GM23338 (cell line): ENCODE measurements at regions not wholly inside any gene's neighbourhood (a gene's known extent, or its start where the extent isn't known, plus 50 kb on each side); places are given as distances from the start of the nearest gene placed in this dataset.

Experiments
- ATAC-seq: fragments of 200-7000 bp; cut with Tn5 transposase; 3 replicates; pipeline ENCODE4 v1.9.1; 2020
- DNase-seq: peaks from one replicate; pipeline ENCODE4 v3.0.0-alpha.2; 2015; ENCODE audit warnings: low spot score
- H2AFZ ChIP-seq: fragments of 200-600 bp; sonication (generic); 2 replicates; pipeline ENCODE4 v1.8.0; 2016; ENCODE audit warnings: antibody characterized with exemption, mild to moderate bottlenecking, moderate library complexity
- H3F3A ChIP-seq: fragments of 200-600 bp; sonication (generic); replicated peaks from 2 replicates; pipeline ENCODE4 v1.8.0; 2017; ENCODE audit warnings: antibody characterized with exemption, mixed run types, low read depth
- H3K27ac ChIP-seq: fragments of 200-600 bp; sonication (generic); 2 replicates; pipeline ENCODE4 v1.6.1; 2016; ENCODE audit warnings: low read depth
- H3K27me3 ChIP-seq: fragments of 200-600 bp; sonication (generic); 2 replicates; pipeline ENCODE4 v1.8.0; 2016; ENCODE audit warnings: mild to moderate bottlenecking, mixed run types, moderate library complexity; ENCODE audit not compliant: insufficient read depth
- H3K36me3 ChIP-seq: fragments of 200-600 bp; sonication (generic); 2 replicates; pipeline ENCODE4 v1.8.0; 2016; ENCODE audit warnings: mild to moderate bottlenecking; ENCODE audit not compliant: insufficient read depth
- H3K4me1 ChIP-seq: fragments of 200-600 bp; sonication (generic); 2 replicates; pipeline ENCODE4 v1.8.0; 2016; ENCODE audit warnings: mild to moderate bottlenecking, moderate library complexity; ENCODE audit not compliant: insufficient read depth
- H3K4me2 ChIP-seq: fragments of 200-600 bp; sonication (generic); 2 replicates; pipeline ENCODE4 v1.7.1; 2017; ENCODE audit warnings: mixed run types
- H3K4me3 ChIP-seq: fragments of 200-600 bp; sonication (generic); 2 replicates; pipeline ENCODE4 v1.6.1; 2016; ENCODE audit warnings: mixed run types
- H3K79me2 ChIP-seq: fragments of 200-600 bp; sonication (generic); replicated peaks from 2 replicates; pipeline ENCODE4 v1.8.0; 2017; ENCODE audit warnings: mild to moderate bottlenecking; ENCODE audit not compliant: insufficient read depth
- H3K9me2 ChIP-seq: fragments of 200-600 bp; sonication (generic); 2 replicates; pipeline ENCODE4 v1.8.0; 2017; ENCODE audit not compliant: insufficient read depth
- H4K20me1 ChIP-seq: fragments of 200-600 bp; sonication (generic); replicated peaks from 2 replicates; pipeline ENCODE4 v1.8.0; 2017; ENCODE audit warnings: mild to moderate bottlenecking; ENCODE audit not compliant: insufficient read depth
- H3K27ac Mint-ChIP-seq: 2 replicates; pipeline ENCODE4 v1.8.0; 2020; ENCODE audit warnings: inconsistent platforms, mild to moderate bottlenecking, moderate library complexity, mixed read lengths
- H3K27me3 Mint-ChIP-seq: 3 replicates; pipeline ENCODE4 v1.8.0; 2022; ENCODE audit warnings: low read depth, mild to moderate bottlenecking, moderate library complexity, mixed read lengths, inconsistent platforms; ENCODE audit not compliant: insufficient read depth, poor library complexity
- H3K36me3 Mint-ChIP-seq: 3 replicates; pipeline ENCODE4 v1.8.0; 2021; ENCODE audit warnings: low read depth, mild to moderate bottlenecking, inconsistent platforms, moderate library complexity, mixed read lengths
- H3K4me1 Mint-ChIP-seq: 3 replicates; pipeline ENCODE4 v1.8.0; 2020; ENCODE audit warnings: mild to moderate bottlenecking, inconsistent platforms, mixed read lengths
- H3K4me3 Mint-ChIP-seq: 3 replicates; pipeline ENCODE4 v1.8.0; 2021; ENCODE audit warnings: moderate library complexity, mild to moderate bottlenecking, inconsistent platforms, mixed read lengths
- H3K9me3 Mint-ChIP-seq: 3 replicates; pipeline ENCODE4 v1.8.0; 2020; ENCODE audit warnings: moderate library complexity, mild to moderate bottlenecking, inconsistent platforms, mixed read lengths
- CREB1 ChIP-seq: fragments of 250-450 bp; sonication (Bioruptor Pico); IDR thresholded peaks from 2 replicates; pipeline ENCODE4 v1.5.0; 2020; ENCODE audit warnings: low read depth, mild to moderate bottlenecking, moderate library complexity
- CTCF ChIP-seq, 2 experiments: fragments of 200-600 bp in 1 of 2; sonication (generic) in 1 of 2; conservative IDR thresholded peaks; 2 replicates each; pipeline versions ENCODE4 v1.5.1 to v1.6.1; 2016 to 2017; ENCODE audit warnings: antibody characterized with exemption in 2 of 2, low read depth in 2 of 2, mild to moderate bottlenecking in 2 of 2, moderate library complexity in 1 of 2
- ETS1 ChIP-seq: IDR thresholded peaks from 2 replicates; pipeline ENCODE4 v1.6.1; 2016; ENCODE audit warnings: antibody characterized with exemption
- EZH2 ChIP-seq: fragments of 200-600 bp; sonication (generic); IDR thresholded peaks from one replicate; pipeline ENCODE4 v1.8.0; 2017; ENCODE audit warnings: antibody characterized with exemption, mild to moderate bottlenecking, low read depth; ENCODE audit not compliant: unreplicated experiment
- EZH2phosphoT487 ChIP-seq: fragments of 200-600 bp; sonication (generic); IDR thresholded peaks from one replicate; pipeline ENCODE4 v1.8.1; 2018; ENCODE audit warnings: antibody characterized with exemption; ENCODE audit not compliant: unreplicated experiment
- JUNB ChIP-seq: IDR thresholded peaks from one replicate; pipeline ENCODE4 v1.6.1; 2016; ENCODE audit warnings: antibody characterized with exemption; ENCODE audit not compliant: unreplicated experiment
- NANOG ChIP-seq: IDR thresholded peaks from 2 replicates; pipeline ENCODE4 v1.6.1; 2016; ENCODE audit warnings: antibody characterized with exemption, borderline replicate concordance
- POLR2AphosphoS5 ChIP-seq: IDR thresholded peaks from 2 replicates; pipeline ENCODE4 v1.6.1; 2016; ENCODE audit warnings: antibody characterized with exemption, low read depth
- REST ChIP-seq: IDR thresholded peaks from one replicate; pipeline ENCODE4 v1.6.1; 2018; ENCODE audit warnings: antibody characterized with exemption; ENCODE audit not compliant: unreplicated experiment
- STAT1 ChIP-seq: IDR thresholded peaks from one replicate; pipeline ENCODE4 v1.6.1; 2016; ENCODE audit warnings: antibody characterized with exemption; ENCODE audit not compliant: unreplicated experiment
- ZNF114 ChIP-seq: fragments of 250-450 bp; sonication (Bioruptor Pico); IDR thresholded peaks from 2 replicates; pipeline ENCODE4 v1.5.0; 2020; ENCODE audit warnings: mild to moderate bottlenecking, moderate library complexity
- ZNF331 ChIP-seq: fragments of 250-450 bp; sonication (Bioruptor Pico); IDR thresholded peaks from 2 replicates; pipeline ENCODE4 v1.5.0; 2020; ENCODE audit warnings: low read depth, mild to moderate bottlenecking, moderate library complexity
- TF ChIP-seq, protein P1 (sequence below): fragments of 250-450 bp; sonication (Bioruptor Pico); IDR thresholded peaks from 2 replicates; pipeline ENCODE4 v1.5.0; 2020; ENCODE audit warnings: mild to moderate bottlenecking, moderate library complexity

- Histone ChIP-seq H3K27ac (no peak overlapping the region), H3K79me2 (no peaks in the 10 kb centered on the region), H3K9me2 (no peaks in the 10 kb centered on the region; the same call in 1 of the 2 replicates), H3K4me1 (no peaks in the 10 kb centered on the region), H3K4me3 (no peak overlapping the region), H4K20me1 (no peaks in the 10 kb centered on the region), H3K4me2 (no peak overlapping the region), H3K36me3 (no peaks in the 10 kb centered on the region), H2AFZ (no peak overlapping the region), H3F3A (no peaks in the 10 kb centered on the region), H3K27me3 (no peaks in the 10 kb centered on the region)
- Mint-ChIP-seq H3K36me3 (no peaks in the 10 kb centered on the region), H3K27ac (no peak overlapping the region), H3K9me3 (no peaks in the 10 kb centered on the region), H3K27me3 (no peaks in the 10 kb centered on the region), H3K4me1 (no peaks in the 10 kb centered on the region), H3K4me3 (no peak overlapping the region)
- ATAC-seq: no peak
- no peak for TF ChIP-seq REST
- no peak for TF ChIP-seq EZH2
- TF ChIP-seq POLR2AphosphoS5: no peak
- TF ChIP-seq, protein P1, sequence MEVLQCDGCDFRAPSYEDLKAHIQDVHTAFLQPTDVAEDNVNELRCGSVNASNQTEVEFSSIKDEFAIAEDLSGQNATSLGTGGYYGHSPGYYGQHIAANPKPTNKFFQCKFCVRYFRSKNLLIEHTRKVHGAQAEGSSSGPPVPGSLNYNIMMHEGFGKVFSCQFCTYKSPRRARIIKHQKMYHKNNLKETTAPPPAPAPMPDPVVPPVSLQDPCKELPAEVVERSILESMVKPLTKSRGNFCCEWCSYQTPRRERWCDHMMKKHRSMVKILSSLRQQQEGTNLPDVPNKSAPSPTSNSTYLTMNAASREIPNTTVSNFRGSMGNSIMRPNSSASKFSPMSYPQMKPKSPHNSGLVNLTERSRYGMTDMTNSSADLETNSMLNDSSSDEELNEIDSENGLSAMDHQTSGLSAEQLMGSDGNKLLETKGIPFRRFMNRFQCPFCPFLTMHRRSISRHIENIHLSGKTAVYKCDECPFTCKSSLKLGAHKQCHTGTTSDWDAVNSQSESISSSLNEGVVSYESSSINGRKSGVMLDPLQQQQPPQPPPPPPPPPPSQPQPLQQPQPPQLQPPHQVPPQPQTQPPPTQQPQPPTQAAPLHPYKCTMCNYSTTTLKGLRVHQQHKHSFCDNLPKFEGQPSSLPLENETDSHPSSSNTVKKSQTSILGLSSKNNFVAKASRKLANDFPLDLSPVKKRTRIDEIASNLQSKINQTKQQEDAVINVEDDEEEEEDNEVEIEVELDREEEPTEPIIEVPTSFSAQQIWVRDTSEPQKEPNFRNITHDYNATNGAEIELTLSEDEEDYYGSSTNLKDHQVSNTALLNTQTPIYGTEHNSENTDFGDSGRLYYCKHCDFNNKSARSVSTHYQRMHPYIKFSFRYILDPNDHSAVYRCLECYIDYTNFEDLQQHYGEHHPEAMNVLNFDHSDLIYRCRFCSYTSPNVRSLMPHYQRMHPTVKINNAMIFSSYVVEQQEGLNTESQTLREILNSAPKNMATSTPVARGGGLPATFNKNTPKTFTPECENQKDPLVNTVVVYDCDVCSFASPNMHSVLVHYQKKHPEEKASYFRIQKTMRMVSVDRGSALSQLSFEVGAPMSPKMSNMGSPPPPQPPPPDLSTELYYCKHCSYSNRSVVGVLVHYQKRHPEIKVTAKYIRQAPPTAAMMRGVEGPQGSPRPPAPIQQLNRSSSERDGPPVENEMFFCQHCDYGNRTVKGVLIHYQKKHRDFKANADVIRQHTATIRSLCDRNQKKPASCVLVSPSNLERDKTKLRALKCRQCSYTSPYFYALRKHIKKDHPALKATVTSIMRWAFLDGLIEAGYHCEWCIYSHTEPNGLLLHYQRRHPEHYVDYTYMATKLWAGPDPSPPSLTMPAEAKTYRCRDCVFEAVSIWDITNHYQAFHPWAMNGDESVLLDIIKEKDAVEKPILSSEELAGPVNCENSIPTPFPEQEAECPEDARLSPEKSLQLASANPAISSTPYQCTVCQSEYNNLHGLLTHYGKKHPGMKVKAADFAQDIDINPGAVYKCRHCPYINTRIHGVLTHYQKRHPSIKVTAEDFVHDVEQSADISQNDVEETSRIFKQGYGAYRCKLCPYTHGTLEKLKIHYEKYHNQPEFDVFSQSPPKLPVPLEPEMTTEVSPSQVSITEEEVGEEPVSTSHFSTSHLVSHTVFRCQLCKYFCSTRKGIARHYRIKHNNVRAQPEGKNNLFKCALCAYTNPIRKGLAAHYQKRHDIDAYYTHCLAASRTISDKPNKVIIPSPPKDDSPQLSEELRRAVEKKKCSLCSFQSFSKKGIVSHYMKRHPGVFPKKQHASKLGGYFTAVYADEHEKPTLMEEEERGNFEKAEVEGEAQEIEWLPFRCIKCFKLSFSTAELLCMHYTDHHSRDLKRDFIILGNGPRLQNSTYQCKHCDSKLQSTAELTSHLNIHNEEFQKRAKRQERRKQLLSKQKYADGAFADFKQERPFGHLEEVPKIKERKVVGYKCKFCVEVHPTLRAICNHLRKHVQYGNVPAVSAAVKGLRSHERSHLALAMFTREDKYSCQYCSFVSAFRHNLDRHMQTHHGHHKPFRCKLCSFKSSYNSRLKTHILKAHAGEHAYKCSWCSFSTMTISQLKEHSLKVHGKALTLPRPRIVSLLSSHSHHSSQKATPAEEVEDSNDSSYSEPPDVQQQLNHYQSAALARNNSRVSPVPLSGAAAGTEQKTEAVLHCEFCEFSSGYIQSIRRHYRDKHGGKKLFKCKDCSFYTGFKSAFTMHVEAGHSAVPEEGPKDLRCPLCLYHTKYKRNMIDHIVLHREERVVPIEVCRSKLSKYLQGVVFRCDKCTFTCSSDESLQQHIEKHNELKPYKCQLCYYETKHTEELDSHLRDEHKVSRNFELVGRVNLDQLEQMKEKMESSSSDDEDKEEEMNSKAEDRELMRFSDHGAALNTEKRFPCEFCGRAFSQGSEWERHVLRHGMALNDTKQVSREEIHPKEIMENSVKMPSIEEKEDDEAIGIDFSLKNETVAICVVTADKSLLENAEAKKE (CRISPR knock-in tag): no peak
- no peak for TF ChIP-seq STAT1
- no peak for TF ChIP-seq JUNB
- TF ChIP-seq NANOG: no peak
- TF ChIP-seq ZNF331 (CRISPR knock-in tag): no peak
- TF ChIP-seq EZH2phosphoT487: no peak
- TF ChIP-seq CREB1: no peak
- TF ChIP-seq CTCF (conservative IDR thresholded peaks at IDR 0.05; ENCODE audit: low read depth in 2 of 2): no peak
- TF ChIP-seq ZNF114 (CRISPR knock-in tag): no peak
- no peak for TF ChIP-seq ETS1
- no peak for DNase-seq
Measured at GRCh38 chr18:28651298-28651697, 474.4 kb upstream of the CDH2 start.
